ENCODE measurements at regions not wholly inside any gene's neighbourhood (a gene's known extent, or its start where the extent isn't known, plus 50 kb on each side); places are given as distances from the start of the nearest gene placed in this dataset.
"Not testable (repeated sequence)": the region's sequence is repeated elsewhere in the genome, so short reads cannot be mapped to it uniquely, and the experiment has no call there.

DNA sequence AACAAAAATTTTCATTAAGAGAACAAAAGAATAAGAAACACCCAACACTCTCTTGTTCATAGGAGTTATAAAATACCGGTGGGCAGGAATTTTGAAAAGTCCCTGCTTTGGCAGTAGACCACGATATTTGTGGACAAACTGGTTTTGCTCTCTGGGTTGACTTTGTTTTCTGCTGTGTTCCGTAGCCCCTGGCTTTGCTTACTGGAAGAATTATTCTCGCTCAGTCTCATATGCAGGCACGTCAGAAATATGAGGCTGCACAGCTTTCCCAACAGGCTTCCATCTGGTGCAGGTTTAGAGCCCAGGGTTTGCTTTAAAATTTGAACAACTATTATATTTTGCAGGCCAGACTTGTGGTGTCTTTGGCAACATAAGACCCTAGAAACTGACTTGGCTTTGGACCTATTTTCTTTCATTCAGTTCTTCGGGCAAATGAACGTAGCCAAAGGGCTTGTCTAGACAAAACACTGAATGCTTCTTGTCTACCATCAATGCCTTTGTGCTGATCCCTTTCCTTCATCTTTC is 2012.6 kb downstream of the PCDH9 start:
- Histone ChIP-seq H3K9me3 (no peaks in the 10 kb centered on the region), H3K27ac (no peak overlapping the region), H3K27me3 (ENCODE audit: insufficient read depth in 3 of 3, low read length in 2 of 3) (no peaks in the 10 kb centered on the region), H3K4me1 (no peaks in the 10 kb centered on the region), H3K36me3 (ENCODE audit: insufficient read depth in 1 of 2, low read depth in 1 of 2) (no peaks in the 10 kb centered on the region), H3K4me3 (no peak overlapping the region)
- intact Hi-C loops (cut with DNase I), result no loop called here
- no peak for TF ChIP-seq CTCF (IDR thresholded peaks at IDR 0.05)
- ATAC-seq (no peak), DNase-seq (no peak)
- 61 to 83% (median 65%) methylated on average over 7 of the region's 7 CpGs for WGBS, 3 donors

DNA sequence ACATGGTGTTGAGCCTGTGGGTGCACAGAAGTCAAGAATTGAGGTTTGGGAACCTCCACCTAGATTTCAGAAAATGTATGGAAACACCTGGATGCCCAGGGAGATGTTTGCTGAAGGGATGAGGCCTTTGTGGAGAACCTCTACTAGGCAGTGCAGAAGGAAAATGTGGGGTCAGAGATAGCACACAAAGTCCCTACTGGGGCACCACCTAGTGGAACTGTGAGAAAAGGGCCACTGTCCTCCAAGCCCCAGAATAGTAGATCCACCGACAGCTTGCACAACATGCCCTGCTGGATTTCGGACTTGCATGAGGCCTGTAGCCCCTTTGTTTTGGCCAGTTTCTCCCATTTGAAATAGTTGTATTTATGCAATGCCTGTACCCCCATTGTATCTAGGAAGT is 2027.3 kb downstream of the PCDH9 start:
- intact Hi-C loops (cut with DNase I); H3K4me1 ChIP-seq; H3K27ac ChIP-seq; H3K4me3 ChIP-seq; H3K27me3 ChIP-seq (ENCODE audit: insufficient read depth in 3 of 3, low read length in 2 of 3); H3K36me3 ChIP-seq (ENCODE audit: insufficient read depth in 1 of 2, low read depth in 1 of 2); H3K9me3 ChIP-seq; ATAC-seq; DNase-seq: not testable (repeated sequence)
- 90 to 98% (median 96%) methylated on average over 2 of the region's 2 CpGs for WGBS, 3 donors

DNA sequence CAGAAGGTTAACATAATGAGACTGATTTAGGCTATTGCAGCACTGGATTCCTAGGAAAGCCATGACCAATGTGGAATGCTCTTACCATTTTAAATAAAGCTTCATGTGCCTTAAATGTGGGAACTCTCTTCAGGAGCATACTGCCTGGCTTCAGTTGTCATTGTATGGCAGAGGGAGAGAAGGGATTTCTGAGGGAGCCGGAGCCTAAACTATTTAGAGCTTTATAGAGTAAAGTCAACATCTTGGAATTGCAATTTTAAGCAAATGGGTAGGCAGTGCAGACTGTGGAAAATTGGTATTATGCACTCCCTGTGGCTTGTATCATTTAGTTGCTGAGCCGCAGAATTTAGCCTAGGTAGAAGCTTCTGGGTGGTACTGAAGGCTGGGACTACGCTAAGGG is 2041.4 kb downstream of the PCDH9 start:
- ATAC-seq, result no peak
- H3K27me3 ChIP-seq (ENCODE audit: insufficient read depth in 3 of 3, low read length in 2 of 3), result no peaks in the 10 kb centered on the region
- intact Hi-C loops (cut with DNase I), result no loop called here
- no peaks in the 10 kb centered on the region for H3K36me3 ChIP-seq (ENCODE audit: insufficient read depth in 1 of 2, low read depth in 1 of 2)
- DNase-seq, result no peak
- H3K27ac ChIP-seq, result no peak overlapping the region
- H3K9me3 ChIP-seq, result no peaks in the 10 kb centered on the region
- H3K4me1 ChIP-seq, result no peaks in the 10 kb centered on the region
- WGBS, 3 donors, result 51 to 64% (median 53%) methylated on average over 3 of the region's 3 CpGs
- H3K4me3 ChIP-seq, result no peak overlapping the region
- TF ChIP-seq CTCF (IDR thresholded peaks at IDR 0.05), result no peak

DNA sequence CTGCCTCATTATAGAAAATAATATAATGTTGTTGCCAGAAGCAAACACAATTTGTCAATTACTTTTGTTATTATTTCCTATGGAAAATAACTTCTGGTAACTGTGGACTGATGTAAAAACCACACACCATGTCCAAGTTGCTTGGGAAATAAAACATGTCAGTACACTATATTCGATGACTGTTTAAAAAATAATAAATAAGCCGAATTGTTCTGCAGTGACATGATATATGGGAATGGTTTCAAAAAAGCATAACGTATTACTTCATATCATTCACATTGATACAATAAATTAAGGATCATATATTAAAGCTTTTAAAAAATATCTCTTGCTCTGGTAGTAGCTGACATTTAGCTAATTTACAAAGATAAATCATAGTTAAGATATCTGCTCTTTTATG is 2062.1 kb downstream of the PCDH9 start:
- H3K4me1 ChIP-seq, result no peaks in the 10 kb centered on the region
- H3K9me3 ChIP-seq, result no peaks in the 10 kb centered on the region
- no peak overlapping the region for H3K4me3 ChIP-seq
- TF ChIP-seq CTCF (IDR thresholded peaks at IDR 0.05), result no peak
- DNase-seq (no peak), ATAC-seq (no peak)
- 60 to 75% (median 63%) methylated on average over 3 of the region's 3 CpGs for WGBS, 3 donors
- intact Hi-C loops (cut with DNase I), result no loop called here
- no peaks in the 10 kb centered on the region for H3K27me3 ChIP-seq (ENCODE audit: insufficient read depth in 3 of 3, low read length in 2 of 3)
- H3K36me3 ChIP-seq (ENCODE audit: insufficient read depth in 1 of 2, low read depth in 1 of 2), result no peaks in the 10 kb centered on the region
- H3K27ac ChIP-seq, result no peak overlapping the region

- WGBS, 3 donors, result 81 to 90% (median 82%) methylated on average over 3 of the region's 3 CpGs
- ATAC-seq (no peak), DNase-seq (no peak)
- no peak overlapping the region for H3K27ac ChIP-seq
- no peaks in the 10 kb centered on the region for H3K36me3 ChIP-seq (ENCODE audit: insufficient read depth in 1 of 2, low read depth in 1 of 2)
- no peaks in the 10 kb centered on the region for H3K27me3 ChIP-seq (ENCODE audit: insufficient read depth in 3 of 3, low read length in 2 of 3)
- no peaks in the 10 kb centered on the region for H3K4me1 ChIP-seq
- TF ChIP-seq CTCF (IDR thresholded peaks at IDR 0.05), result no peak
- no peak overlapping the region for H3K4me3 ChIP-seq
- no peaks in the 10 kb centered on the region for H3K9me3 ChIP-seq
- intact Hi-C loops (cut with DNase I), result no loop called here
Measured at GRCh38 chr13:65166675-65167074, 2063.5 kb downstream of the PCDH9 start.

Measured in psoas muscle (tissue), 7 donors.